ENCODE measurements at regions not wholly inside any gene's neighbourhood (a gene's known extent, or its start where the extent isn't known, plus 50 kb on each side); places are given as distances from the start of the nearest gene placed in this dataset.

DNA sequence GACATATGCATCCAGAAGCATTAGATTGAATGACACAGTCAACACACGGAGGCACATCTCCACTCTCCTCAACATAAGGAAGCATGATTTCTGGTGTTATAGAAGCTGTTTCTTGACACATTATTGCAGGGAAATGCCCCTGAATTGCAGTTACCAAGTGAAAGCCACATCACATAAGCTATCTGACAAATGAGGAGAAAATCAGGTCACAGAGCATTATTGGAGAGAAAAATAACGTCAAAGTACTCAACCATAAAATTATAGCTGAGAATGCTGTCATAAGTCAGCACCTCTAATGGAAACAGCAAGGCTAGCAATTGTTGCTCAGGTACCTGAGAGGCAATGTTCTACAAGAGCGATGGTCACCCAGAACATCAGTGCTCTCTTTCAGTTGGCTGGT lies 169.9 kb upstream of the PALMD start:
- no peaks in the 10 kb centered on the region for H3K36me3 ChIP-seq
- H3K4me1 ChIP-seq (replicated peaks) = no peaks in the 10 kb centered on the region
- H3K27me3 ChIP-seq (replicated peaks; ENCODE audit: insufficient read depth) = no peaks in the 10 kb centered on the region
- intact Hi-C loops (cut with DNase I) = no loop called here
- TF ChIP-seq POLR2AphosphoS5 (IDR thresholded peaks at IDR 0.05) (no peak), POLR2A (IDR thresholded peaks at IDR 0.05) (no peak)
- TF ChIP-seq, protein P1, sequence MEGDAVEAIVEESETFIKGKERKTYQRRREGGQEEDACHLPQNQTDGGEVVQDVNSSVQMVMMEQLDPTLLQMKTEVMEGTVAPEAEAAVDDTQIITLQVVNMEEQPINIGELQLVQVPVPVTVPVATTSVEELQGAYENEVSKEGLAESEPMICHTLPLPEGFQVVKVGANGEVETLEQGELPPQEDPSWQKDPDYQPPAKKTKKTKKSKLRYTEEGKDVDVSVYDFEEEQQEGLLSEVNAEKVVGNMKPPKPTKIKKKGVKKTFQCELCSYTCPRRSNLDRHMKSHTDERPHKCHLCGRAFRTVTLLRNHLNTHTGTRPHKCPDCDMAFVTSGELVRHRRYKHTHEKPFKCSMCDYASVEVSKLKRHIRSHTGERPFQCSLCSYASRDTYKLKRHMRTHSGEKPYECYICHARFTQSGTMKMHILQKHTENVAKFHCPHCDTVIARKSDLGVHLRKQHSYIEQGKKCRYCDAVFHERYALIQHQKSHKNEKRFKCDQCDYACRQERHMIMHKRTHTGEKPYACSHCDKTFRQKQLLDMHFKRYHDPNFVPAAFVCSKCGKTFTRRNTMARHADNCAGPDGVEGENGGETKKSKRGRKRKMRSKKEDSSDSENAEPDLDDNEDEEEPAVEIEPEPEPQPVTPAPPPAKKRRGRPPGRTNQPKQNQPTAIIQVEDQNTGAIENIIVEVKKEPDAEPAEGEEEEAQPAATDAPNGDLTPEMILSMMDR (IDR thresholded peaks at IDR 0.05) = no peak
- DNase-seq (ENCODE audit: low spot score) = no peak
- H3K27ac ChIP-seq = no peak overlapping the region
- no peak overlapping the region for H3K4me3 ChIP-seq
- 85% methylated on average over 3 of the region's 3 CpGs for WGBS
- H3K9me3 ChIP-seq = no peaks in the 10 kb centered on the region

DNA sequence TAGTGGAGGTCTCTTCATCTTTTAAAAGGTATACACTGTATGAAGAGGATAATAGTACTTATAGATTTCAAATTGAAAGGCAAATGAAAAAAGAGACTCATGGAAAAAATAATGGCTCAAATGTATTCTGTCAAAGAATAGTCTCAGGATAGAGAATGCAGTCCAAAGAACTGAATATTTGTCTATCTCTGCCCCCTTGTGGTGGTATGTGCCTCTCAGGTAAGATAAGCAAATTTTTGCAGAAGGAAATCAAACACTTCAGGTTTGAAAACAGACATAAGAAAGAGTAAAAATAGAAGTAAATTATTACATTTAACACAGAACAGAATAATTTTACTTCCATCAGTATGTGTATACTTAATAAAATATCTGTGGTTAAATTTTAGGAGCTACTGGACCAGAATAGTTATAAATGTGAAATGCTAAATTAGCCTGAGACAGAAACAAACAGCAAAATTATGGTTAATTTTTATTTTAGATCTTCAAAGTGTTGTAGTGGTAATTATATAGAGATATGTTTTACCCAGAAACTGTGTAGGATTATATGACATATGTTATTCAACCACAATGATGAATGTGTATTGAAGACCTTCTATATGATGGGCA lies 164.4 kb upstream of the PALMD start:
- Histone ChIP-seq H3K27me3 (replicated peaks; ENCODE audit: insufficient read depth) (no peaks in the 10 kb centered on the region), H3K27ac (no peak overlapping the region), H3K9me3 (no peaks in the 10 kb centered on the region), H3K4me1 (replicated peaks) (no peaks in the 10 kb centered on the region), H3K4me3 (no peak overlapping the region), H3K36me3 (no peaks in the 10 kb centered on the region)
- intact Hi-C loops (cut with DNase I) = loop anchor here (5.0 kb wide), 1 partner anchor 299 kb away; no protein-coding TSS in a partner anchor
- DNase-seq (ENCODE audit: low spot score) = peak; percentile 57
- no peak for TF ChIP-seq POLR2AphosphoS5 (IDR thresholded peaks at IDR 0.05)
- TF ChIP-seq, protein P1 (IDR thresholded peaks at IDR 0.05) = peak; percentile 13 to 80 (median 72)

DNA sequence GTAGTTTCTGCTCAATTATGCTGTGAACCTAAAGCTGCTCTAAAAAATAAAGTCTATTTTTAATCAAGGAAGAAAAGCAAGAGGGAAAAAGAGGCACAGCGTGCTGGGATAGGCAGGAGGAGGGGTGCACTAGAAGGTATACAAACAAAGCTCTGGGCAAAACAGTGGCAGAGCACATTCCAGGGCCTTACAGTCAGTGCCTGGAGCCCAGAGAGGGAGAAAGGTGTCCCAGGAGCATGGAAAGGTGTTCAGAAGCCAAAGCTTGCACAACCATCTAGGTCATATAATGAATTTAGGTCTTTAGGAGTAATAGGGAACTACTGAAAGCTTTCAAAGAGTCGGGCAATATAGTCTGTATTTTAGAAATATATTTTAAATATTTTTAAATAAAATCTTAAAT lies 163.6 kb upstream of the PALMD start:
- H3K27me3 ChIP-seq (replicated peaks; ENCODE audit: insufficient read depth) = no peaks in the 10 kb centered on the region
- WGBS = 74% methylated on average over 2 of the region's 2 CpGs
- no peaks in the 10 kb centered on the region for H3K9me3 ChIP-seq
- intact Hi-C loops (cut with DNase I) = loop anchor here (5.0 kb wide), 1 partner anchor 300 kb away; no protein-coding TSS in a partner anchor
- DNase-seq (ENCODE audit: low spot score) = no peak
- TF ChIP-seq POLR2A (IDR thresholded peaks at IDR 0.05) (no peak), POLR2AphosphoS5 (IDR thresholded peaks at IDR 0.05) (no peak)
- TF ChIP-seq, protein P1 (IDR thresholded peaks at IDR 0.05) = no peak
- H3K27ac ChIP-seq = no peak overlapping the region
- H3K36me3 ChIP-seq = no peaks in the 10 kb centered on the region
- no peaks in the 10 kb centered on the region for H3K4me1 ChIP-seq (replicated peaks)
- no peak overlapping the region for H3K4me3 ChIP-seq

DNA sequence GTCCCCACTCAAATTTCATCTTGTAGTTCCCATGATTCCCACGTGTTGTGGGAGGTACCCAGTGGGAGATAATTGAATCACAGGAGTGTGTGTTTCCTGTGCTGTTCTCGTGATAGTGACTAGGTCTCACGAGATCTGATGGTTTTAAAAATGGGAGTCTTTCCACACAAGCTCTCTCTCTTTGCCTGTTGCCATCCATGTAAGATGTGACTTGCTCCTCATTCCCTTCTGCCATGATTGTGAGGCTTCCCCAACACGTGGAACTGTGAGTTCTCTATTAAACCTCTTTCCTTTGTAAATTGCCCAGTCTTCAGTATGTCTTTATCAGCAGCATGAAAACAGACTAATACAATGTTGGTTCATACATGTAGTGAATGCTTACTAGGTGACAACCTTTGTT lies 163.2 kb upstream of the PALMD start:
- no peak for DNase-seq (ENCODE audit: low spot score)
- no peaks in the 10 kb centered on the region for H3K9me3 ChIP-seq
- H3K4me1 ChIP-seq (replicated peaks) = no peaks in the 10 kb centered on the region
- 84% methylated on average over 4 of the region's 4 CpGs for WGBS
- H3K27me3 ChIP-seq (replicated peaks; ENCODE audit: insufficient read depth) = no peaks in the 10 kb centered on the region
- TF ChIP-seq POLR2AphosphoS5 (IDR thresholded peaks at IDR 0.05) = no peak
- TF ChIP-seq, protein P1 (IDR thresholded peaks at IDR 0.05) = no peak
- no peak for TF ChIP-seq POLR2A (IDR thresholded peaks at IDR 0.05)
- H3K36me3 ChIP-seq = no peaks in the 10 kb centered on the region
- intact Hi-C loops (cut with DNase I) = loop anchor here (5.0 kb wide), 1 partner anchor 300 kb away; no protein-coding TSS in a partner anchor
- no peak overlapping the region for H3K27ac ChIP-seq
- H3K4me3 ChIP-seq = no peak overlapping the region

DNA sequence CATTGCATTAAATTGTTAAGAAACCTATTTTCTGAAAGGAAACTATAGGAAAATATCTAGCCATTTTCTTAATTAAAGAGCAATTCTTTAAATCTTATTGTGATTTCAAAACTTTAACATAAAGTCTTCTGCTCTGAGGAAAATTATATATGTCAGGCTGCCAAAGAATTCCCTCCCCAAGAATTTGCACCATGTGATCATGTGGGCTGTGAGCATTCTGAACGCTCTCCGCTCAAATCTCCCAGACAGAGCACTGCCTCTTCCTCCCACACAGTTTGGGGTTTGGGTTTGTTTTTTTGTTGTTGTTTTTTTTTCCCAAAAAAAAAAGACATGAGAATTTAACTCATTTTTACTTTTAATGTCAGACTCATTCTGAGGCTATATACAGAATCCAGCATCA lies 155.9 kb upstream of the PALMD start:
- no peaks in the 10 kb centered on the region for H3K36me3 ChIP-seq
- TF ChIP-seq POLR2AphosphoS5 (IDR thresholded peaks at IDR 0.05) (no peak), POLR2A (IDR thresholded peaks at IDR 0.05) (no peak)
- TF ChIP-seq, protein P1 (IDR thresholded peaks at IDR 0.05) = no peak
- H3K27me3 ChIP-seq (replicated peaks; ENCODE audit: insufficient read depth) = no peaks in the 10 kb centered on the region
- intact Hi-C loops (cut with DNase I) = no loop called here
- H3K9me3 ChIP-seq = no peaks in the 10 kb centered on the region
- H3K4me1 ChIP-seq (replicated peaks) = no peaks in the 10 kb centered on the region
- no peak overlapping the region for H3K4me3 ChIP-seq
- H3K27ac ChIP-seq = no peak overlapping the region
- DNase-seq (ENCODE audit: low spot score) = no peak
- 65% methylated on average over 2 of the region's 2 CpGs for WGBS
